ENCODE measurements at regions not wholly inside any gene's neighbourhood (a gene's known extent, or its start where the extent isn't known, plus 50 kb on each side); places are given as distances from the start of the nearest gene placed in this dataset.

DNA sequence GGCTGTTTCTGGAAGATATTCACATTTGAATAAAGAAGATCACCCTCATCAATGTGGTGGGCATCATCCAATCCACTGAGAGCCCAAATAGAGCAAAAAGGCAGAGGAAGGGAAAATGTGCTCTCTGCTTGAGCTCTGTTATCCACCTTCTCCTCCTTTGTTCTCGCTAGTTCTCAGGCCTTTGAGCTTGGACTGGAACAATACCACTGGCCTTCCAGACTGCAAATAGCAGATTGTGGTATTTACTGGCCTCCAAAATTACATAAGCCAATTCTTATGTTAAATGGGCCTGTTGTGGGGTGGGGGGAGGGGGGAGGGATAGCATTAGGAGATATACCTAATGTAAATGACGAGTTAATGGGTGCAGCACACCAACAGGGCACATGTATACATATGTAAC is 219.3 kb downstream of the C1orf94 start:
- intact Hi-C loops (cut with micrococcal nuclease; ENCODE audit: unreplicated experiment) (no loop called here), in situ Hi-C loops (cut with HindIII; ENCODE audit: low pct_unique_long_range_greater_than_20kb, low sequenced_read_pairs) (no loop called here)
- POLR2A ChIA-PET = no interaction called here
- Histone ChIP-seq H3K4me1 (ENCODE audit: control insufficient read depth, insufficient read depth, low read length) (no peaks in the 10 kb centered on the region), H3K36me3 (ENCODE audit: control insufficient read depth, insufficient read depth, low read length) (no peaks in the 10 kb centered on the region), H3K27me3 (ENCODE audit: control insufficient read depth, insufficient read depth, low read length) (no peaks in the 10 kb centered on the region), H3K9me3 (ENCODE audit: control insufficient read depth, insufficient read depth, low read depth, low read length) (no peaks in the 10 kb centered on the region), H3K27ac (ENCODE audit: low read length) (no peak overlapping the region), H3K4me3 (ENCODE audit: low read depth in 2 of 2, low read length in 2 of 2) (no peak overlapping the region)
- TF ChIP-seq, protein P1, sequence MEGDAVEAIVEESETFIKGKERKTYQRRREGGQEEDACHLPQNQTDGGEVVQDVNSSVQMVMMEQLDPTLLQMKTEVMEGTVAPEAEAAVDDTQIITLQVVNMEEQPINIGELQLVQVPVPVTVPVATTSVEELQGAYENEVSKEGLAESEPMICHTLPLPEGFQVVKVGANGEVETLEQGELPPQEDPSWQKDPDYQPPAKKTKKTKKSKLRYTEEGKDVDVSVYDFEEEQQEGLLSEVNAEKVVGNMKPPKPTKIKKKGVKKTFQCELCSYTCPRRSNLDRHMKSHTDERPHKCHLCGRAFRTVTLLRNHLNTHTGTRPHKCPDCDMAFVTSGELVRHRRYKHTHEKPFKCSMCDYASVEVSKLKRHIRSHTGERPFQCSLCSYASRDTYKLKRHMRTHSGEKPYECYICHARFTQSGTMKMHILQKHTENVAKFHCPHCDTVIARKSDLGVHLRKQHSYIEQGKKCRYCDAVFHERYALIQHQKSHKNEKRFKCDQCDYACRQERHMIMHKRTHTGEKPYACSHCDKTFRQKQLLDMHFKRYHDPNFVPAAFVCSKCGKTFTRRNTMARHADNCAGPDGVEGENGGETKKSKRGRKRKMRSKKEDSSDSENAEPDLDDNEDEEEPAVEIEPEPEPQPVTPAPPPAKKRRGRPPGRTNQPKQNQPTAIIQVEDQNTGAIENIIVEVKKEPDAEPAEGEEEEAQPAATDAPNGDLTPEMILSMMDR (IDR thresholded peaks at IDR 0.05) = no peak
- TF ChIP-seq TCF7L2 (IDR thresholded peaks at IDR 0.05; ENCODE audit: low read depth, low read length) (no peak), POLR2AphosphoS5 (IDR thresholded peaks at IDR 0.05; ENCODE audit: low read depth, low read length) (no peak)
- TF ChIP-seq, protein P2, sequence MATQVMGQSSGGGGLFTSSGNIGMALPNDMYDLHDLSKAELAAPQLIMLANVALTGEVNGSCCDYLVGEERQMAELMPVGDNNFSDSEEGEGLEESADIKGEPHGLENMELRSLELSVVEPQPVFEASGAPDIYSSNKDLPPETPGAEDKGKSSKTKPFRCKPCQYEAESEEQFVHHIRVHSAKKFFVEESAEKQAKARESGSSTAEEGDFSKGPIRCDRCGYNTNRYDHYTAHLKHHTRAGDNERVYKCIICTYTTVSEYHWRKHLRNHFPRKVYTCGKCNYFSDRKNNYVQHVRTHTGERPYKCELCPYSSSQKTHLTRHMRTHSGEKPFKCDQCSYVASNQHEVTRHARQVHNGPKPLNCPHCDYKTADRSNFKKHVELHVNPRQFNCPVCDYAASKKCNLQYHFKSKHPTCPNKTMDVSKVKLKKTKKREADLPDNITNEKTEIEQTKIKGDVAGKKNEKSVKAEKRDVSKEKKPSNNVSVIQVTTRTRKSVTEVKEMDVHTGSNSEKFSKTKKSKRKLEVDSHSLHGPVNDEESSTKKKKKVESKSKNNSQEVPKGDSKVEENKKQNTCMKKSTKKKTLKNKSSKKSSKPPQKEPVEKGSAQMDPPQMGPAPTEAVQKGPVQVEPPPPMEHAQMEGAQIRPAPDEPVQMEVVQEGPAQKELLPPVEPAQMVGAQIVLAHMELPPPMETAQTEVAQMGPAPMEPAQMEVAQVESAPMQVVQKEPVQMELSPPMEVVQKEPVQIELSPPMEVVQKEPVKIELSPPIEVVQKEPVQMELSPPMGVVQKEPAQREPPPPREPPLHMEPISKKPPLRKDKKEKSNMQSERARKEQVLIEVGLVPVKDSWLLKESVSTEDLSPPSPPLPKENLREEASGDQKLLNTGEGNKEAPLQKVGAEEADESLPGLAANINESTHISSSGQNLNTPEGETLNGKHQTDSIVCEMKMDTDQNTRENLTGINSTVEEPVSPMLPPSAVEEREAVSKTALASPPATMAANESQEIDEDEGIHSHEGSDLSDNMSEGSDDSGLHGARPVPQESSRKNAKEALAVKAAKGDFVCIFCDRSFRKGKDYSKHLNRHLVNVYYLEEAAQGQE (IDR thresholded peaks at IDR 0.05; ENCODE audit: insufficient read depth in 1 of 2, low read depth in 2 of 2, low read length in 1 of 2) = no peak
- ATAC-seq (no peak), DNase-seq (ENCODE audit: low read depth, low spot score) (no peak)
- CTCF ChIA-PET = no interaction called here
- BruUV-seq (replicated peaks) = no TSS peak

DNA sequence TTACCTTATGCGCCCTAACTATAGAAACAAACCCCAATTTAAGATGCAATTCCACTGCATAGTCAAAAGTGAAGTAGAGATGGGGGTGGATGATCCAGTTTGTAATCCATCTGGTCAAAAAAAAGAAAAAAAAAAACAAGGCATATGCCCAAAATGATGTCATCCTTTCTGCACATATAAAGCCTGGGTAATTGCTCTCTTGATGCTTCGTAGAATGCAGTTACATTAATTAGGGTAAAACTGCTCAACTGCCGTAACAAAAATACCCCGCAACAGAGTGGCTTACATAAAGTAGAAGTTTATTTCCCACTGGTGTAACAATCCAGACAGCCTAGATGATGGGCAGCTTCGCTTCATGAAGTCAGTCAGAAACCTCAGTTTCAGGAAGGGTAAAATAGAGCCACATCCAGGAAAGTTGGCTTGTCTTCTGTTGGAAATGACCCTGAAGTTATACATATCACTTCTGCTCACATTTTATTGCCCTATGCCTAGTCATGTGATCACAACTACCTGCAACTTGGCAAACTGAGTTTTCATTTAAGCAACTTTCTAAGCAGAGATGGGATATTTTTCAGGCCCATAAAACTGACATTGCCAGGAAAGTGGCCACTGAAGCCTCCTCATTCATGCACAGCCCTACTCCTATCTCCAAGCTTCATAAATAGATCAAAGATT is 221.7 kb downstream of the C1orf94 start:
- POLR2A ChIA-PET = no interaction called here
- ATAC-seq (no peak), DNase-seq (ENCODE audit: low read depth, low spot score) (no peak)
- CTCF ChIA-PET = no interaction called here
- no peaks in the 10 kb centered on the region for H3K36me3 ChIP-seq (ENCODE audit: control insufficient read depth, insufficient read depth, low read length)
- no peaks in the 10 kb centered on the region for H3K4me1 ChIP-seq (ENCODE audit: control insufficient read depth, insufficient read depth, low read length)
- no peaks in the 10 kb centered on the region for H3K9me3 ChIP-seq (ENCODE audit: control insufficient read depth, insufficient read depth, low read depth, low read length)
- no peak overlapping the region for H3K27ac ChIP-seq (ENCODE audit: low read length)
- in situ Hi-C loops (cut with HindIII; ENCODE audit: low pct_unique_long_range_greater_than_20kb, low sequenced_read_pairs) (no loop called here), intact Hi-C loops (cut with micrococcal nuclease; ENCODE audit: unreplicated experiment) (no loop called here)
- H3K27me3 ChIP-seq (ENCODE audit: control insufficient read depth, insufficient read depth, low read length) = no peaks in the 10 kb centered on the region
- no TSS peak for BruUV-seq (replicated peaks)
- no peak overlapping the region for H3K4me3 ChIP-seq (ENCODE audit: low read depth in 2 of 2, low read length in 2 of 2)
- TF ChIP-seq TCF7L2 (IDR thresholded peaks at IDR 0.05; ENCODE audit: low read depth, low read length) (no peak), SIN3A (IDR thresholded peaks at IDR 0.05; ENCODE audit: borderline replicate concordance, insufficient read depth, low read depth, low read length) (no peak), POLR2AphosphoS5 (IDR thresholded peaks at IDR 0.05; ENCODE audit: low read depth, low read length) (no peak)
- TF ChIP-seq, protein P1 (IDR thresholded peaks at IDR 0.05) = no peak
- TF ChIP-seq, protein P2 (IDR thresholded peaks at IDR 0.05; ENCODE audit: insufficient read depth in 1 of 2, low read depth in 2 of 2, low read length in 1 of 2) = no peak

Measured in Panc1 (cell line).